ENCODE measurements at regions not wholly inside any gene's neighbourhood (a gene's known extent, or its start where the extent isn't known, plus 50 kb on each side); places are given as distances from the start of the nearest gene placed in this dataset.

DNA sequence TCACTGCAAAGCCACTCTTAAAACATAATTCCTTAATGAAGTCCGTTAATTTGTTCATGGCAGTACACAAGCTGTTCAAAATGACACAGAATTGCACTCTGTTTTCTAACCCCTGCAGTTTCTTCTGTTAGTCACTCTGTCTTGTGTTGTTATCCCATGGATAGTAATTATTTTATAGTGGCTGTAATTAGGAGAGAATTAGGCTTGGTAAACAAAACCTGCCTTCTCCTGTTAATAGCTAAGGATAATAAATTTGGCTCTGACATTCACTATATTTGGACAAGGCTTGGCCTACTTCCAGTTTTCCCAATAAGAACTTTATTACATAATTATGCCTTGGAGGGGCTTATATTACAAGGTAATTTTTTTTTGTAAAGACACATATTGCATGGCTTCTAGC, 330.3 kb upstream of the FIGN start:
- no peak for TF ChIP-seq POLR2A (IDR thresholded peaks at IDR 0.05; ENCODE audit: low read length)
- TF ChIP-seq GATA1 (IDR thresholded peaks at IDR 0.05; ENCODE audit: low read depth, low read length) = no peak

Data from erythroblast (primary cell).